ENCODE measurements at regions not wholly inside any gene's neighbourhood (a gene's known extent, or its start where the extent isn't known, plus 50 kb on each side); places are given as distances from the start of the nearest gene placed in this dataset.

- no peaks in the 10 kb centered on the region for H3K27me3 Mint-ChIP-seq
Measured at GRCh38 chr5:3234566-3234965, 361.1 kb upstream of the IRX1 start.

GRCh38 chr5:3230941-3231340 lies 364.7 kb upstream of the IRX1 start:
- H3K36me3 Mint-ChIP-seq (ENCODE audit: low read depth) = no peaks in the 10 kb centered on the region

More at GRCh38 chr5:3234566-3234965, 361.1 kb upstream of the IRX1 start:
- no peak for ATAC-seq (replicated peaks)
- no peaks in the 10 kb centered on the region for H3K4me1 Mint-ChIP-seq
- H3K27ac Mint-ChIP-seq = no peak overlapping the region
- H3K9me3 Mint-ChIP-seq = peaks cover 5% of the 10 kb centered on the region
- H3K4me3 Mint-ChIP-seq = no peak overlapping the region
- H3K36me3 Mint-ChIP-seq (ENCODE audit: low read depth) = no peaks in the 10 kb centered on the region

GRCh38 chr5:3230254-3230653 lies 365.4 kb upstream of the IRX1 start:
- H3K27me3 Mint-ChIP-seq = no peaks in the 10 kb centered on the region
- no peaks in the 10 kb centered on the region for H3K36me3 Mint-ChIP-seq (ENCODE audit: low read depth)
- no peak overlapping the region for H3K4me3 Mint-ChIP-seq
- no peak overlapping the region for H3K27ac Mint-ChIP-seq
- peaks cover 11% of the 10 kb centered on the region for H3K9me3 Mint-ChIP-seq
- H3K4me1 Mint-ChIP-seq = no peaks in the 10 kb centered on the region
- ATAC-seq (replicated peaks) = no peak

More at GRCh38 chr5:3230941-3231340, 364.7 kb upstream of the IRX1 start:
- Mint-ChIP-seq H3K4me3 (no peak overlapping the region), H3K9me3 (peaks cover 11% of the 10 kb centered on the region), H3K4me1 (no peaks in the 10 kb centered on the region), H3K27ac (no peak overlapping the region), H3K27me3 (no peaks in the 10 kb centered on the region)
- no peak for ATAC-seq (replicated peaks)

- Mint-ChIP-seq H3K36me3 (ENCODE audit: low read depth) (no peaks in the 10 kb centered on the region), H3K4me3 (no peak overlapping the region), H3K27ac (no peak overlapping the region), H3K27me3 (no peaks in the 10 kb centered on the region), H3K4me1 (no peaks in the 10 kb centered on the region), H3K9me3 (peaks cover 6% of the 10 kb centered on the region)
- no peak for ATAC-seq (replicated peaks)
Measured at GRCh38 chr5:3226196-3226920, 369.3 kb upstream of the IRX1 start.

DNA sequence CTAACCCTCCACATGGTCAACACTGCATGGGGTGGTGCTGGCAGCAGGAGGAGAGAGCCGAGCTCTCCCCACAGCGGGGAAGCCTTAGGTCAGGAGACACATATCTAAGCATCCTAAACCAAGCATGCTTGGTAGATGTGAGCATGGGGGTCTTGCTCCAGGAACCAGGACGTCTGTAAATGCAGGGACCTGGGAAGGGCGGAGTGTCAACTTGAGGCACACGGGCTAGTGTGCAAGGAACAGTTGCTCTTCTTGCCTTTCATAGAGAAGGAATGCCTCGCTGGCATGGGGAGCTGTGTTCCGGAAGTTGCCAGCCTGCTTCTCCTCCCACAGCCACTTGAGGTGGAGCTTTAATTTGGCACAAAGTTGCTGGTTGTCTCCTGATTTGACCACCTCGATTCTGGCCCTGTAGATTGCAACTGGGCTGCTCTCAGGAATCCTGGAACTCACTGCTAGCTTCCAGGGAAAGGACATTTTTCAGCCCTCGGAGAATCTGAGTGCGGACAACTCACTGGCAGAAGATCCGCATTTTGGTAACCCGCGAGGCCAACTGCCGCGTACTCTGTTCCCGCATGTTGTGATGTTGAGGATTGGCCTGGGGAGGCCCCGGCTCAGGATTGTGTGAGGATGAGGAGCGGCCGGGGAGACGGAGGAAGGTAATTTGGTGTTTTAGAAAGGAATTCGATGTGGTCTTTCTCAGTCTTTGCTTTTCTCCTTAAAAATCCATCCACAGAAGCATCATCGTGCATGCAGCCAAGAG lies 370.3 kb upstream of the IRX1 start:
- Mint-ChIP-seq H3K27ac (no peak overlapping the region), H3K36me3 (ENCODE audit: low read depth) (no peaks in the 10 kb centered on the region), H3K27me3 (no peaks in the 10 kb centered on the region), H3K4me1 (no peaks in the 10 kb centered on the region), H3K9me3 (peaks cover 6% of the 10 kb centered on the region), H3K4me3 (no peak overlapping the region)
- ATAC-seq (replicated peaks) = no peak

GRCh38 chr5:3222924-3223323 lies 372.7 kb upstream of the IRX1 start:
- H3K9me3 Mint-ChIP-seq = peaks cover 3% of the 10 kb centered on the region

DNA sequence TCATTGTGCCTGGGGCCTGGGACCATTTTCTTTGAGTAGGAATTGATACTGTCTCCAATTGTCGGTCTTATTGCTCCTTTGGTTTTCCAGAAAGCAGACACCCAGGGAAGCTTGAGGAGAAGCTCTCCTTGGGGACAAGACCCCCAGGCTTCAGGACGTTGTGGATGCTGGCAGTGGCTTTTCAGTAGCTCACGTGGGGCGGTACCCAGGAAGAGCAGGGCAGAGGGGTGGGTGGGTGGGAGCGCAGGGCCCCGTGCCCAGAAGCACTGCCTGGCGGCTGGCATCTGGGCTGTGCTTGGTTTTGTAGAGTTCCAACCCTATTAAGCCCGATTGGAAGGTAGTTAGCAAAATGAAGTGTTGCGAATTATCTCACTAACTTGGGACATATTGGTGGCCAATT lies 374.2 kb upstream of the IRX1 start:
- no peak for ATAC-seq (replicated peaks)
- no peaks in the 10 kb centered on the region for H3K9me3 Mint-ChIP-seq
- H3K27ac Mint-ChIP-seq = no peak overlapping the region
- no peak overlapping the region for H3K4me3 Mint-ChIP-seq
- H3K4me1 Mint-ChIP-seq = no peaks in the 10 kb centered on the region
- H3K27me3 Mint-ChIP-seq = no peaks in the 10 kb centered on the region
- no peaks in the 10 kb centered on the region for H3K36me3 Mint-ChIP-seq (ENCODE audit: low read depth)

More at GRCh38 chr5:3222924-3223323, 372.7 kb upstream of the IRX1 start:
- no peaks in the 10 kb centered on the region for H3K4me1 Mint-ChIP-seq
- H3K27me3 Mint-ChIP-seq = no peaks in the 10 kb centered on the region
- no peaks in the 10 kb centered on the region for H3K36me3 Mint-ChIP-seq (ENCODE audit: low read depth)
- H3K4me3 Mint-ChIP-seq = no peak overlapping the region
- no peak overlapping the region for H3K27ac Mint-ChIP-seq
- ATAC-seq (replicated peaks) = no peak

DNA sequence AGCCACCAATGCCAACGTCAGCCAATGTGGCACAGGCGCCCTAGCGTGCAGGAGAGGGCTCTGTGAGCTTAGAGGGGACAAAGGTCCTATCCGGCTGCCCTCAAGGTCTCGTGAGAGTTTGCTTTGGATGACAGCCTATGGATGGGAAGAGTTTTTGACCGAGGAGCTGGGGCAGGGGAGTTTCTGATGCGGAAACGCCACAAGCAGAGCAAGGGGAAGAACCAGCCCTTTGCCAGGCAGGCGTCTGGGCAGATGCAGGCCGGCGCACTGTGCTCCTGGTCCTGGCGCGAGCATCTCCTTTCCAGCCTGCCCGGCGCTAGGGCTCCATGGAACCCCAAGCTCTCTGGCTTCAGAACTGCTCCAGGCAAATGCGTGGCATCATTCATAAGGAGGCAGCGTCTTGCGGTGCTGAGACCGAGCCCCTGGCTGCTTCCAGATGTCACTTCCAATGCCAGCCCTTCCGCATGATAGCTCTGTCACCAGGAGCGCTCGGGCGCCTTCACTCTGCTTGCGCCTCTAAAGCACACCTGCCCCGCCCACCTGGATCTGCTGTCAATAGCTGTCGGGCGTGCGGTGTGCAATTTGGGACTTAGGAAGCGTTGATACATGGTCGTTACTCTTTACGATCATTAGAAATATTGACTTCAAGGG lies 374.9 kb upstream of the IRX1 start:
- Mint-ChIP-seq H3K27ac (no peak overlapping the region), H3K4me1 (no peaks in the 10 kb centered on the region), H3K27me3 (no peaks in the 10 kb centered on the region), H3K4me3 (no peak overlapping the region), H3K9me3 (no peaks in the 10 kb centered on the region), H3K36me3 (ENCODE audit: low read depth) (no peaks in the 10 kb centered on the region)
- no peak for ATAC-seq (replicated peaks)

DNA sequence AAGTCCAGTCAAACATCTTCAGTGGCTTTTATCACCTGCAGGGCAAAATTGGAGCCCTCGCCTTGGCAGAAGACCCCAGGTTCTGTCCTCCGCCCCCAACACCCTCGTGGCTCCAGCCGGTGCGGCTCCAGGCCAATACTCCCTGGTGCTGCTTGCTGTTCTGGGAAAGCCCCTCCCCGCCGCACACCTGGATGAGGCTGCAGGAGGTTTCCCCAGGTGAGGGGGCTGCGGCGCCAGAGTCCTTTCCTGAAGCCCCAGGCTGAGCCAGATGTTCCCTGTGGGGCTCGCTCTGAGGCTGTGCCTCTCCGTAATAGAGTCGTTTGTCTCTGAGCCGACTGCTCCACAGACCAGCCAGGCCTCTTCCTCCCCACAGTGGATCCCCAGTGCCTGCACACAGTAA lies 375.4 kb upstream of the IRX1 start:
- H3K4me3 Mint-ChIP-seq = no peak overlapping the region
- H3K4me1 Mint-ChIP-seq = no peaks in the 10 kb centered on the region
- no peak for ATAC-seq (replicated peaks)
- H3K36me3 Mint-ChIP-seq (ENCODE audit: low read depth) = no peaks in the 10 kb centered on the region
- H3K27me3 Mint-ChIP-seq = no peaks in the 10 kb centered on the region
- no peak overlapping the region for H3K27ac Mint-ChIP-seq
- no peaks in the 10 kb centered on the region for H3K9me3 Mint-ChIP-seq

DNA sequence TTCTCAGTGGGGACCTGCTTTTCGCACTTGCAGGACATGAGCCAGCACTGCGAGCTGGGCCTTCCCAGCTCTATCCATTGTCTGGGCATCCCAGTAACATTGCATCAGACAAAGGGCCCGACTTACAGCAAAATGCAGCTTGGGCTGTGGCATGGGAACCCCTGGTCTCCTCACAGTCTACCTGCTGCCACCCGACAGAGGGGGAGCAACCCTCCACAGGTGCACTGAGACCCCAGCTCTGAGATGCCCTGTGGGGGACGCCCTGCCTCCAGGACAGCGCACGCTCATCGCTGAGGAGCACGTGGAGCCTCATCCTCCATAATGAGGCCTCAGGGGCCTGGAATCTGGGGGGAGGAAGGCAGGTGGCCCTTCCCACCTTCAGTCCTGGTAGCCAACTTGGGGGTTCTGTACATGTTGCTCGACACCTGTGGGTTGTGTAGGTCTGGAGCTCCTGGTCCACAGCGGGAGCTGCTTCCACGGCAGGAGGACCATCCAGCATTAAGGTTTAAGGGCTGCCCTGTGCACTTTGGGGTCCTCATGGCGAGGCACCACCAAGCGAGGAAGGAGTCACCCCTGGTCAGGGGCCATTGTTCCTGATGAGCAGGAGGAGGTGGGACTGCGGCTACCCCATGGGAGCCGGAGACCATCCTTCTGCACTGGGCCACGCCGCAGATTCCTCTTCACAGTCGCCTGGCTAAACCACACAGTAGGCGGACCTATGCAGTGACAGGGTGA lies 376.5 kb upstream of the IRX1 start:
- no peaks in the 10 kb centered on the region for H3K27me3 Mint-ChIP-seq
- ATAC-seq (replicated peaks) = no peak
- H3K36me3 Mint-ChIP-seq (ENCODE audit: low read depth) = no peaks in the 10 kb centered on the region
- no peaks in the 10 kb centered on the region for H3K9me3 Mint-ChIP-seq
- H3K4me1 Mint-ChIP-seq = no peaks in the 10 kb centered on the region
- H3K27ac Mint-ChIP-seq = no peak overlapping the region
- H3K4me3 Mint-ChIP-seq = no peak overlapping the region

- H3K9me3 Mint-ChIP-seq = no peaks in the 10 kb centered on the region
- ATAC-seq (replicated peaks) = no peak
- H3K36me3 Mint-ChIP-seq (ENCODE audit: low read depth) = no peaks in the 10 kb centered on the region
- H3K4me1 Mint-ChIP-seq = no peaks in the 10 kb centered on the region
- no peak overlapping the region for H3K4me3 Mint-ChIP-seq
- H3K27me3 Mint-ChIP-seq = no peaks in the 10 kb centered on the region
- no peak overlapping the region for H3K27ac Mint-ChIP-seq
Measured at GRCh38 chr5:3217771-3218495, 377.7 kb upstream of the IRX1 start.

GRCh38 chr5:3217114-3217513 lies 378.5 kb upstream of the IRX1 start:
- ATAC-seq (replicated peaks) = no peak
- Mint-ChIP-seq H3K9me3 (no peaks in the 10 kb centered on the region), H3K27ac (no peak overlapping the region), H3K27me3 (no peaks in the 10 kb centered on the region), H3K36me3 (ENCODE audit: low read depth) (no peaks in the 10 kb centered on the region), H3K4me3 (no peak overlapping the region), H3K4me1 (no peaks in the 10 kb centered on the region)

GRCh38 chr5:3216386-3216785 lies 379.2 kb upstream of the IRX1 start:
- ATAC-seq (replicated peaks) = no peak
- Mint-ChIP-seq H3K36me3 (ENCODE audit: low read depth) (no peaks in the 10 kb centered on the region), H3K27ac (no peak overlapping the region), H3K27me3 (no peaks in the 10 kb centered on the region), H3K9me3 (no peaks in the 10 kb centered on the region), H3K4me3 (no peak overlapping the region), H3K4me1 (no peaks in the 10 kb centered on the region)

- no peaks in the 10 kb centered on the region for H3K27me3 Mint-ChIP-seq
- no peak overlapping the region for H3K27ac Mint-ChIP-seq
- no peak for ATAC-seq (replicated peaks)
- H3K4me3 Mint-ChIP-seq = no peak overlapping the region
- no peaks in the 10 kb centered on the region for H3K4me1 Mint-ChIP-seq
- H3K9me3 Mint-ChIP-seq = peaks cover 4% of the 10 kb centered on the region
- no peaks in the 10 kb centered on the region for H3K36me3 Mint-ChIP-seq (ENCODE audit: low read depth)
Measured at GRCh38 chr5:3214838-3215374, 380.7 kb upstream of the IRX1 start.
